ENCODE measurements at regions not wholly inside any gene's neighbourhood (a gene's known extent, or its start where the extent isn't known, plus 50 kb on each side); places are given as distances from the start of the nearest gene placed in this dataset.

DNA sequence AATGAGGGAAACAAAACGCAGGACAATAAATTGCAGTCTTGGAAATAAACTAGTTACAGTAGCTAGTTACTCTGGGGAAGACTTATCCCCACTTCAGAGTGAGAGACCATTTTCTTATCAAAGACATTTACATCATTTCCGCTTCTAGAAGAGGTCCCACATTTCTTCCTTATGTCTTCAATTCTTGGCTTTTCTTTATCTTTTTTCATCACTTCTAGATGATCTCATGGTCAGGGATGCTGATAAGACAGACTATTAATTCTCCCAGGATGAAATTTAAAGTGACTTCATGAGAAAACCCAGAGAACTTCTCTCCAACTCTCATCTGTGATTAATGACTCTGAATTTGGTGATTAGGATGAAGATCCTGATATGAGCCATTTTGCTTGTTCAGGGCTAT is 229.1 kb downstream of the MTRR start:
- TF ChIP-seq CTCF (conservative IDR thresholded peaks at IDR 0.05 in 1 of 2, IDR thresholded peaks at IDR 0.05 in 1 of 2; ENCODE audit: extremely low read depth in 1 of 2, insufficient read depth in 1 of 2, low read depth in 1 of 2, low read length in 2 of 2) (no peak), EZH2 (IDR thresholded peaks at IDR 0.05; ENCODE audit: borderline replicate concordance, low read length) (no peak)
